B cell (primary cell): ENCODE measurements at regions not wholly inside any gene's neighbourhood (a gene's known extent, or its start where the extent isn't known, plus 50 kb on each side); places are given as distances from the start of the nearest gene placed in this dataset.

Source experiments
- ATAC-seq: fragments of 200-7000 bp; cut with Tn5 transposase; one replicate; pipeline ENCODE4 v1.10.0; 2021; ENCODE audit warnings: low read depth, mild to moderate bottlenecking, moderate number of reproducible peaks, moderate library complexity
- CTCF ChIA-PET: fragments of 350-600 bp; sonication (Branson Sonifier 250); formaldehyde crosslinking; loops from one replicate; lab custom pipeline; 2021; ENCODE audit warnings: antibody characterized with exemption, inconsistent platforms; lab: Charles Lee
- POLR2A ChIA-PET: fragments of 350-600 bp; sonication (Branson Sonifier 250); formaldehyde crosslinking; loops from one replicate; lab custom pipeline; 2021; ENCODE audit warnings: antibody characterized with exemption; lab: Charles Lee
- DNase-seq: peaks from one replicate; pipeline ENCODE4 v3.0.0; 2013
- H2AFZ ChIP-seq: 2 replicates; pipeline ENCODE4 v1.6.1; 2012; ENCODE audit warnings: mild to moderate bottlenecking, low read depth, low read length; ENCODE audit not compliant: insufficient read depth, poor library complexity, severe bottlenecking
- H3K27ac ChIP-seq, 2 donors: 1 replicate in 1 of 2; 2 replicates in 1 of 2; pipeline ENCODE4 v1.5.1; 2012 to 2013; ENCODE audit warnings: low read length in 2 of 2, mild to moderate bottlenecking in 2 of 2, moderate library complexity in 1 of 2
- H3K27me3 ChIP-seq, 4 experiments: fragments of 200-600 bp in 1 of 4; sonication (generic) in 1 of 4; replicated peaks in 1 of 4; 1 replicate in 2 of 4; 2 replicates in 2 of 4; pipeline versions ENCODE4 v1.6.1 to v1.7.0; 2013 to 2016; ENCODE audit warnings: low read length in 3 of 4, mild to moderate bottlenecking in 2 of 4, mixed read lengths in 1 of 4, moderate library complexity in 1 of 4; ENCODE audit not compliant: insufficient read depth in 4 of 4, control insufficient read depth in 3 of 4; ENCODE audit errors: control extremely low read depth in 1 of 4
- H3K36me3 ChIP-seq, 2 experiments: replicated peaks in 1 of 2; 1 replicate in 1 of 2; 2 replicates in 1 of 2; pipeline versions ENCODE4 v1.6.1 to v1.7.1; 2013; ENCODE audit warnings: low read length in 1 of 2; ENCODE audit not compliant: insufficient read depth in 2 of 2, control insufficient read depth in 1 of 2; ENCODE audit errors: control extremely low read depth in 1 of 2, extremely low read depth in 1 of 2
- H3K4me1 ChIP-seq, 2 donors: fragments of 200-600 bp in 1 of 2; sonication (generic) in 1 of 2; 1 replicate in 1 of 2; 2 replicates in 1 of 2; pipeline versions ENCODE4 v1.5.1 to v1.6.1; 2013 to 2017; ENCODE audit warnings: low read length in 2 of 2; ENCODE audit not compliant: control insufficient read depth in 2 of 2, insufficient read depth in 2 of 2
- H3K4me2 ChIP-seq: replicated peaks from 2 replicates; pipeline ENCODE3; 2012; ENCODE audit warnings: mild to moderate bottlenecking, low read depth, low read length; ENCODE audit not compliant: poor library complexity, severe bottlenecking
- H3K4me3 ChIP-seq, 5 experiments: fragments of 200-600 bp in 1 of 5; sonication (generic) in 1 of 5; 1 replicate in 3 of 5; 2 replicates in 2 of 5; pipeline versions ENCODE4 v1.5.1 to v1.7.0; 2011 to 2016; ENCODE audit warnings: low read length in 4 of 5, mild to moderate bottlenecking in 4 of 5, low read depth in 2 of 5, control low read depth in 1 of 5, moderate library complexity in 1 of 5; ENCODE audit not compliant: insufficient read depth in 1 of 5; ENCODE audit errors: control extremely low read depth in 1 of 5, extremely low read depth in 1 of 5
- H3K79me2 ChIP-seq: fragments of 200-600 bp; sonication (generic); one replicate; pipeline ENCODE4 v1.6.0; 2016; ENCODE audit warnings: low read length; ENCODE audit not compliant: control insufficient read depth, insufficient read depth
- H3K9ac ChIP-seq: fragments of 200-600 bp; sonication (generic); 2 replicates; pipeline ENCODE4 v1.6.1; 2017; ENCODE audit warnings: mild to moderate bottlenecking, low read length, moderate library complexity
- H3K9me3 ChIP-seq, 3 donors: one replicate each; pipeline versions ENCODE4 v1.6.1 to v1.7.1; 2013; ENCODE audit warnings: low read length in 2 of 3; ENCODE audit not compliant: control insufficient read depth in 2 of 3, insufficient read depth in 1 of 3; ENCODE audit errors: control extremely low read depth in 1 of 3
- H4K20me1 ChIP-seq: 2 replicates; pipeline ENCODE4 v1.6.0; 2012; ENCODE audit warnings: mild to moderate bottlenecking, low read length; ENCODE audit not compliant: insufficient read depth, control insufficient read depth, poor library complexity, severe bottlenecking
- H3K27ac Mint-ChIP-seq: one replicate; pipeline ENCODE4 v1.8.0; 2021; ENCODE audit warnings: mixed read lengths
- H3K27me3 Mint-ChIP-seq: one replicate; pipeline ENCODE4 v1.8.0; 2021; ENCODE audit warnings: mixed read lengths
- H3K4me1 Mint-ChIP-seq: one replicate; pipeline ENCODE4 v1.8.0; 2021; ENCODE audit warnings: mixed read lengths
- H3K4me3 Mint-ChIP-seq: one replicate; pipeline ENCODE4 v1.8.0; 2021; ENCODE audit warnings: mixed read lengths
- H3K9me3 Mint-ChIP-seq: one replicate; pipeline ENCODE4 v1.8.0; 2022; ENCODE audit warnings: mixed read lengths; ENCODE audit not compliant: insufficient read depth
- EZH2 ChIP-seq: IDR thresholded peaks from 2 replicates; pipeline ENCODE4 v1.6.1; 2012; ENCODE audit warnings: borderline replicate concordance, low read depth, mild to moderate bottlenecking, moderate library complexity, low read length; ENCODE audit not compliant: insufficient read depth, poor library complexity, severe bottlenecking
- WGBS: methylation state at CpG from one replicate; pipeline ENCODE4 v1.1.5; 2013; ENCODE audit warnings: missing lambda C conversion rate; ENCODE audit not compliant: insufficient coverage; 5-methylcytosine and 5-hydroxymethylcytosine counted together
- intact Hi-C: fragments of 100-400 bp; cut with micrococcal nuclease; formaldehyde crosslinking; loops from one replicate; pipeline ENCODE4 v1.10.0; 2022
- TF ChIP-seq, protein P1 (sequence below): fragments of 200-600 bp; IDR thresholded peaks from one replicate; pipeline ENCODE4 v1.8.0; 2022; ENCODE audit warnings: antibody characterized with exemption, mild to moderate bottlenecking

DNA sequence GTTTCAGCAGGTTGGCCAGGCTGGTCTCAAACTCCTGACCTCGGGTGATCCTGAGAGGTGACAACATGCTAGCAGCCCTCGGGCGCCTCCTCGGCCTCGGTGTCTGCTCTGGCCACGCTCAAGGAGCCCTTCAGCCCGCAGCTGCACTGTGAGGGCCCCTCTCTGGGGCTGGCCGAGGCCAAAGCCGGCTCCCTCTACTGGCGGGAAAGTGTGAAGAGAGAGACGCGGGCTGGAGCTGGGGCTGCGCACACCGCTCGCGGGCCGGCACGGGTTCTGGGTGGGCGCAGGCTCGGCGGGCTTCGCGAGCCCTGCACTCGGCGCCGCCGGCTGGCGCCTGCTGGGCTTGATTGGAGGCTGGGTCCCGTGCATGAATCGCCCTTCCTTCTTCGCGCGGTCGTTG lies 80.8 kb upstream of the RBM24 start:
- DNase-seq (no peak), ATAC-seq (no peak)
- H3K79me2 ChIP-seq: no peaks in the 10 kb centered on the region
- TF ChIP-seq EZH2: no peak
- TF ChIP-seq, protein P1, sequence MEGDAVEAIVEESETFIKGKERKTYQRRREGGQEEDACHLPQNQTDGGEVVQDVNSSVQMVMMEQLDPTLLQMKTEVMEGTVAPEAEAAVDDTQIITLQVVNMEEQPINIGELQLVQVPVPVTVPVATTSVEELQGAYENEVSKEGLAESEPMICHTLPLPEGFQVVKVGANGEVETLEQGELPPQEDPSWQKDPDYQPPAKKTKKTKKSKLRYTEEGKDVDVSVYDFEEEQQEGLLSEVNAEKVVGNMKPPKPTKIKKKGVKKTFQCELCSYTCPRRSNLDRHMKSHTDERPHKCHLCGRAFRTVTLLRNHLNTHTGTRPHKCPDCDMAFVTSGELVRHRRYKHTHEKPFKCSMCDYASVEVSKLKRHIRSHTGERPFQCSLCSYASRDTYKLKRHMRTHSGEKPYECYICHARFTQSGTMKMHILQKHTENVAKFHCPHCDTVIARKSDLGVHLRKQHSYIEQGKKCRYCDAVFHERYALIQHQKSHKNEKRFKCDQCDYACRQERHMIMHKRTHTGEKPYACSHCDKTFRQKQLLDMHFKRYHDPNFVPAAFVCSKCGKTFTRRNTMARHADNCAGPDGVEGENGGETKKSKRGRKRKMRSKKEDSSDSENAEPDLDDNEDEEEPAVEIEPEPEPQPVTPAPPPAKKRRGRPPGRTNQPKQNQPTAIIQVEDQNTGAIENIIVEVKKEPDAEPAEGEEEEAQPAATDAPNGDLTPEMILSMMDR: no peak
- intact Hi-C loops: no loop called here
- H3K4me1 ChIP-seq: no peaks in the 10 kb centered on the region
- H2AFZ ChIP-seq: no peak overlapping the region
- no peaks in the 10 kb centered on the region for H3K36me3 ChIP-seq
- H3K4me1 Mint-ChIP-seq: no peaks in the 10 kb centered on the region
- peaks cover 0 to 8% (median 3%) of the 10 kb centered on the region in 3 donors for H3K9me3 ChIP-seq
- no peaks in the 10 kb centered on the region for H4K20me1 ChIP-seq
- ChIA-PET CTCF (no interaction called here), POLR2A (no interaction called here)
- no peak overlapping the region for H3K4me3 ChIP-seq
- no peak overlapping the region for H3K4me3 Mint-ChIP-seq
- no peak overlapping the region for H3K27ac Mint-ChIP-seq
- H3K27me3 Mint-ChIP-seq: no peaks in the 10 kb centered on the region
- no peak overlapping the region for H3K9ac ChIP-seq
- H3K27me3 ChIP-seq: no peaks in the 10 kb centered on the region
- 72% methylated on average over 34 of the region's 34 CpGs for WGBS
- H3K4me2 ChIP-seq: no peak overlapping the region
- H3K9me3 Mint-ChIP-seq: no peaks in the 10 kb centered on the region
- H3K27ac ChIP-seq: no peak overlapping the region

DNA sequence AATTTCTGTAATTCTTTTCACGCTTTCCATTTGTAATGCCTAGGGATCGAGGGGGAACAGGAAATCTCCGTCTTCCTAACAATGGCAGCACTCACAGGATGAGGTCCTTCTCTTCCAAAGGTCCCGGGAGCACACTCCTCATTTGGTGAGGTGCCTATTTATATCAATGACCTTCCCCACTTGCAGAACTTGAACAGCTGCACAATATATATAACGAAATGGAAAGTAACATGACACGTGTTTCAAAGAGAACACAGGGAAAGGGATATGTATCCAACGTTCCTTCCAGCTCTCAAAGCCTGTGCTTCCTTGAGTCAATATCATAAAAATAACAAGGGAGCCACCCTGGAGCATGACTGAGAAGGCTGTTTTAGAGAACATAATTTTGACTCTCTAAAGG lies 78.6 kb upstream of the RBM24 start:
- Histone ChIP-seq H4K20me1 (no peaks in the 10 kb centered on the region), H3K79me2 (no peaks in the 10 kb centered on the region), H3K4me2 (no peak overlapping the region), H3K9me3 (peaks cover 0 to 8% (median 3%) of the 10 kb centered on the region in 3 donors), H3K4me3 (no peak overlapping the region), H2AFZ (no peak overlapping the region), H3K36me3 (no peaks in the 10 kb centered on the region), H3K27ac (no peak overlapping the region), H3K9ac (no peak overlapping the region), H3K27me3 (no peaks in the 10 kb centered on the region), H3K4me1 (no peaks in the 10 kb centered on the region)
- 92% methylated on average over 3 of the region's 7 CpGs for whole genome bisulfite sequencing
- no peak for TF ChIP-seq EZH2
- TF ChIP-seq, protein P1: no peak
- no peaks in the 10 kb centered on the region for H3K27me3 Mint-ChIP-seq
- DNase-seq (no peak), ATAC-seq (no peak)
- H3K27ac Mint-ChIP-seq: no peak overlapping the region
- no peak overlapping the region for H3K4me3 Mint-ChIP-seq
- intact Hi-C loops: no loop called here
- CTCF ChIA-PET: no interaction called here
- POLR2A ChIA-PET: no interaction called here
- no peaks in the 10 kb centered on the region for H3K4me1 Mint-ChIP-seq
- H3K9me3 Mint-ChIP-seq: no peaks in the 10 kb centered on the region
